Effector memory CD4-positive, alpha-beta T cell (primary cell): ENCODE measurements at regions not wholly inside any gene's neighbourhood (a gene's known extent, or its start where the extent isn't known, plus 50 kb on each side); places are given as distances from the start of the nearest gene placed in this dataset.

Source experiments
- DNase-seq, 3 donors: peaks; one replicate each; pipeline ENCODE4 v3.0.0-alpha.2; 2020
- H3K27ac ChIP-seq: 2 replicates; pipeline ENCODE4 v1.7.0; 2013; ENCODE audit warnings: mild to moderate bottlenecking, low read length, moderate library complexity; ENCODE audit not compliant: insufficient read depth, poor library complexity, severe bottlenecking
- H3K27me3 ChIP-seq: replicated peaks from 2 replicates; pipeline ENCODE4 v1.7.0; 2013; ENCODE audit warnings: mild to moderate bottlenecking, low read length; ENCODE audit not compliant: insufficient read depth, control insufficient read depth, poor library complexity, severe bottlenecking
- H3K36me3 ChIP-seq: 2 replicates; pipeline ENCODE4 v1.7.0; 2013; ENCODE audit warnings: mild to moderate bottlenecking, low read length, moderate library complexity; ENCODE audit not compliant: control insufficient read depth, insufficient read depth
- H3K4me1 ChIP-seq: 2 replicates; pipeline ENCODE4 v1.7.0; 2013; ENCODE audit warnings: low read length, mild to moderate bottlenecking; ENCODE audit not compliant: control insufficient read depth, insufficient read depth, poor library complexity, severe bottlenecking
- H3K4me3 ChIP-seq: 2 replicates; pipeline ENCODE4 v1.7.0; 2013; ENCODE audit warnings: low read length, low read depth, mild to moderate bottlenecking; ENCODE audit not compliant: insufficient read depth, poor library complexity, severe bottlenecking
- H3K9me3 ChIP-seq: 2 replicates; pipeline ENCODE4 v1.7.0; 2013; ENCODE audit warnings: mild to moderate bottlenecking, low read length, moderate library complexity; ENCODE audit not compliant: control insufficient read depth

DNA sequence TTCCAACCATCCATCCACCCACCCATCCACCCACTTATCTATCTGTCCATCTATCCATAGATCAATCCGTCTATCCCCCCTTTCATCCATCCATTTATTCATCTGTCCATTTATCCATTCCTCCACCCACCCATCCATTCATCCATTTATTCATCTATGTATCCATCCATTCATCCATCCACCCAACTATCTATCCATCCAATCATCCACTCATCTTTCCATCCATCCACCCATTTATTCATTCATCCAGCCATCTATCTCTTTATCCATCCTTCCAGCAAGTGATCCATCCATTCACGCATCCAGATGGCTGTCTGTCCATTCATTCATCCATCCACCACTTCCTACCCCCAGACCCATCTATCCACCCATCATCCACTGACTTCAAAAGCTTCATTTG is 84.0 kb upstream of the CD99 start:
- Histone ChIP-seq H3K27ac (no peak overlapping the region), H3K9me3 (no peaks in the 10 kb centered on the region), H3K4me3 (no peak overlapping the region), H3K4me1 (peaks cover 16% of the 10 kb centered on the region), H3K36me3 (no peaks in the 10 kb centered on the region), H3K27me3 (no peaks in the 10 kb centered on the region)
- DNase-seq, result no peak

GRCh38 chrX:2600564-2600963 is 90.5 kb upstream of the CD99 start:
- Histone ChIP-seq H3K27ac (no peak overlapping the region), H3K4me1 (no peaks in the 10 kb centered on the region), H3K9me3 (no peaks in the 10 kb centered on the region), H3K36me3 (no peaks in the 10 kb centered on the region), H3K27me3 (no peaks in the 10 kb centered on the region), H3K4me3 (no peak overlapping the region)
- DNase-seq, result no peak

- Histone ChIP-seq H3K4me1 (no peaks in the 10 kb centered on the region), H3K36me3 (no peaks in the 10 kb centered on the region), H3K4me3 (no peak overlapping the region), H3K9me3 (no peaks in the 10 kb centered on the region), H3K27me3 (no peaks in the 10 kb centered on the region), H3K27ac (no peak overlapping the region)
- DNase-seq, result no peak
These were observed 94.4 kb upstream of the CD99 start for GRCh38 chrX:2596555-2597255.

DNA sequence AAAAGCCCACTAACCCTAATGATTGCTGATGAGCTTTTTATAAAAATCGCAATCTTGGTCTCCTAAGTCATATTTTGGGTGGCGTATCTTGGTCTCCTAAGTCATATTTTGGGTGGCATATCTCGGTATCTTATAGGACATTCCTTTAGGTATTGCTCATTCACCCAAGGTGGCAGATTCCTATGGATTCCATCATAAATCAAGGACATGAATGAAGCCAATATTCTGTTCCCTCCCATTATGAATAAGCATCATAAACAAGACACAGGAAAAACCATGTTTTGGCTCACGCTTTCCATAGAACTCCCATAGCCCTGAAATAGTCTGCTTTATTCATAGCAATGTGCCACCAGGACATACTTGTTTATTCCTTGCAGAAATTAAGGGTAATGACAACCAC is 95.0 kb upstream of the CD99 start:
- Histone ChIP-seq H3K36me3 (no peaks in the 10 kb centered on the region), H3K27me3 (no peaks in the 10 kb centered on the region), H3K27ac (no peak overlapping the region), H3K9me3 (no peaks in the 10 kb centered on the region), H3K4me1 (no peaks in the 10 kb centered on the region), H3K4me3 (no peak overlapping the region)
- no peak for DNase-seq

- H3K27me3 ChIP-seq, result no peaks in the 10 kb centered on the region
- no peak overlapping the region for H3K4me3 ChIP-seq
- H3K36me3 ChIP-seq, result no peaks in the 10 kb centered on the region
- H3K27ac ChIP-seq, result no peak overlapping the region
- no peaks in the 10 kb centered on the region for H3K4me1 ChIP-seq
- no peak for DNase-seq
- H3K9me3 ChIP-seq, result no peaks in the 10 kb centered on the region
These were observed 94.5 kb upstream of the DHRSX start for GRCh38 chrX:2595258-2595657.

GRCh38 chrX:2594491-2594890 is 93.7 kb upstream of the DHRSX start:
- no peak overlapping the region for H3K27ac ChIP-seq
- no peaks in the 10 kb centered on the region for H3K4me1 ChIP-seq
- no peaks in the 10 kb centered on the region for H3K36me3 ChIP-seq
- H3K27me3 ChIP-seq, result no peaks in the 10 kb centered on the region
- H3K4me3 ChIP-seq, result no peak overlapping the region
- H3K9me3 ChIP-seq, result no peaks in the 10 kb centered on the region
- DNase-seq, result no peak

- Histone ChIP-seq H3K9me3 (no peaks in the 10 kb centered on the region), H3K36me3 (no peaks in the 10 kb centered on the region), H3K27me3 (no peaks in the 10 kb centered on the region), H3K4me3 (no peak overlapping the region), H3K4me1 (no peaks in the 10 kb centered on the region), H3K27ac (no peak overlapping the region)
- no peak for DNase-seq
These were observed 91.5 kb upstream of the DHRSX start for GRCh38 chrX:2592279-2592678.

DNA sequence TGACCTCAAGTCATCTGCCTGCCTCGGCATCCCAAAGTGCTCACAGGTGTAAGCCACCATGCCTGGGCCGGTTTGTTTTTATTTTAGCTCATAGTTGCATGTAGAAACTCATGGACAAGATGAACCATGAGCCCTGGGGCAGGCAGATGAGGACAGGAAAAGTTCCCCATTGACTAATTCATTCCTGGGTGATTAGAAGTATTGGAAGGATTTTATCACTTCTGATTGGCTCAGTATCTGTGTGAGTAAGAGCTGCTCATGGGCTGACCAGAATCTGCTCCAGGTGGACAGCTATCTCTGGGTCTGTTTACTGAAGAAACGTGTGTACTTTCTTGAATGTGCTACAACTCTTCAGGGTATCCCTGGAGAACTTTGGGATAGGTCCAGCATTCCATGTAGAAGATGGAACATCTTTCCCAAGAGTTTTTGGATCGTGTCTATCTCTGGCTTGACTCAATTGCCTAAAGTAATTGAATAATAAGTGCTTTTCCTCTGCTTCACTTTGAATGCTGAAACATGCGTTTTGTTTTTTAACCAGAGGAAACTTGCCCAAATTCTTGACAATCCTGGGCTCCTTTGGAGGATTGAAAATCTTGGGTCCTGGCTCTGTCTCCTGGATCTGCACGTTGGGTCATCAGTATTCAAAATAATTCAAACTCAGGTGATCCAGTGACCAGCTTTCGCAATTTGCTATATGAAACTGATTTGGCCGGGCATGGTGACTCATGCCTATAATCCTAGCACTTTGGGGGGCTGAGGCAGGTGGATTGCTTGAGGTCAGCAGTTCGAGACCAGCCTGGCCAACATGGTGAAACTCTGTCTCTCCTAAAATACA is 88.6 kb upstream of the DHRSX start:
- H3K4me1 ChIP-seq, result no peaks in the 10 kb centered on the region
- no peaks in the 10 kb centered on the region for H3K9me3 ChIP-seq
- DNase-seq, result no peak
- no peak overlapping the region for H3K4me3 ChIP-seq
- no peak overlapping the region for H3K27ac ChIP-seq
- no peaks in the 10 kb centered on the region for H3K36me3 ChIP-seq
- no peaks in the 10 kb centered on the region for H3K27me3 ChIP-seq

DNA sequence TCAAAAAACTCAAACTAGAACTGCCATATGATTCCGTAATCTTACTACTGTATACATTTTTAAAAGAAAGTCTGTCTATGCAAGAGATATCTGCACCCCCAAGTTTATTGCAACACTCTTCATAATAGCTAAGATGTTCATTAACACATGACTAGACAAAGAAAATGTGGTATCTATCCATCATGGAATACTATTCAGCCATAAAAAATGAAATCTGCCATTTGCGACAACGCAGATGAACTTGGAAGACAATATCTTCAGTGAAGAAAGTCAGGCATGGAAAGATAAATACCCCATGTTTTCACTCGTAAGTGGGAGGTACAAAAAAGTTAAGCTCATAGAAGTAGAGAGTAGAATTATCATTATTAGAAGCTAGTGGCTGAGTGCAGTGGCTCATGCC is 87.3 kb upstream of the DHRSX start:
- Histone ChIP-seq H3K27ac (no peak overlapping the region), H3K36me3 (no peaks in the 10 kb centered on the region)

GRCh38 chrX:2587146-2587545 is 86.4 kb upstream of the DHRSX start:
- H3K27me3 ChIP-seq, result peaks cover 18% of the 10 kb centered on the region
- no peak overlapping the region for H3K4me3 ChIP-seq
- no peak for DNase-seq
- peaks cover 7% of the 10 kb centered on the region for H3K4me1 ChIP-seq
- no peak overlapping the region for H3K27ac ChIP-seq
- no peaks in the 10 kb centered on the region for H3K9me3 ChIP-seq
- H3K36me3 ChIP-seq, result no peaks in the 10 kb centered on the region

More for the DNA sequence above, 87.3 kb upstream of the DHRSX start:
- DNase-seq, result no peak
- Histone ChIP-seq H3K4me1 (peaks cover 7% of the 10 kb centered on the region), H3K4me3 (no peak overlapping the region), H3K27me3 (peaks cover 9% of the 10 kb centered on the region), H3K9me3 (no peaks in the 10 kb centered on the region)
